HepG2 (cell line): ENCODE measurements at regions not wholly inside any gene's neighbourhood (a gene's known extent, or its start where the extent isn't known, plus 50 kb on each side); places are given as distances from the start of the nearest gene placed in this dataset.
"Not testable (repeated sequence)": the region's sequence is repeated elsewhere in the genome, so short reads cannot be mapped to it uniquely, and the experiment has no call there.

Experiments
- ATAC-seq: fragments of 200-7000 bp; cut with Tn5 transposase; 3 replicates; pipeline ENCODE4 v1.9.1; 2020; ENCODE audit warnings: mild to moderate bottlenecking, moderate library complexity
- BruUV-seq: library from RNA; stranded (reverse); fragments of 400-500 nt; replicated peaks from 2 replicates; lab custom pipeline; 2021; lab: Mats Ljungman, UMichigan
- CTCF ChIA-PET: fragments of 300-600 bp; formaldehyde crosslinking; extraction: SDS; loops from one replicate; lab custom pipeline; 2021; ENCODE audit warnings: low total read pairs, inconsistent platforms, low intra/inter-chr PET ratio; lab: Yijun Ruan, JAX
- POLR2A ChIA-PET: fragments of 350-600 bp; sonication (Branson Sonifier 250); formaldehyde crosslinking; loops from one replicate; lab custom pipeline; 2020; ENCODE audit warnings: antibody characterized with exemption, inconsistent platforms; lab: Yijun Ruan, JAX
- DNase-seq: peaks from one replicate; pipeline ENCODE4 v3.0.0-alpha.2; 2015; ENCODE audit warnings: low spot score
- FAIRE-seq: peaks from 3 replicates; lab custom pipeline; 2011; peaks lifted over from hg19 to GRCh38; lab: Jason Lieb, UNC
- H2AFZ ChIP-seq: one replicate; pipeline ENCODE4 v1.6.1; 2011; ENCODE audit warnings: low read length, inconsistent platforms
- H3K27ac ChIP-seq: fragments of 300-600 bp; 3 replicates; pipeline ENCODE4 v1.8.0; 2011; ENCODE audit warnings: mixed run types, mild to moderate bottlenecking, mixed read lengths, low read length, inconsistent platforms; ENCODE audit not compliant: insufficient read depth; ENCODE audit errors: extremely low read length
- H3K27me3 ChIP-seq, 2 experiments: fragments of 200-600 bp in 1 of 2; 2 replicates in 1 of 2; 3 replicates in 1 of 2; pipeline versions ENCODE4 v1.6.0 to v1.8.0; 2011; ENCODE audit warnings: low read length in 2 of 2, mild to moderate bottlenecking in 2 of 2, moderate library complexity in 2 of 2, inconsistent platforms in 1 of 2; ENCODE audit not compliant: insufficient read depth in 2 of 2, control insufficient read depth in 1 of 2
- H3K36me3 ChIP-seq, 2 experiments: fragments of 200-600 bp in 1 of 2; replicated peaks in 1 of 2; 2 replicates in 1 of 2; 3 replicates in 1 of 2; pipeline versions ENCODE4 v1.5.1 to v1.8.0; 2011; ENCODE audit warnings: low read length in 2 of 2, inconsistent platforms in 1 of 2; ENCODE audit not compliant: insufficient read depth in 2 of 2, control insufficient read depth in 1 of 2
- H3K4me1 ChIP-seq: 2 replicates; pipeline ENCODE4 v1.5.1; 2012; ENCODE audit warnings: low read length, inconsistent platforms; ENCODE audit not compliant: insufficient read depth
- H3K4me2 ChIP-seq: 2 replicates; pipeline ENCODE4 v1.6.0; 2011; ENCODE audit warnings: low read depth, low read length, inconsistent platforms
- H3K4me3 ChIP-seq, 3 experiments: fragments of 200-600 bp in 1 of 3; sonication (generic), shearing (Covaris generic) in 1 of 3; replicated peaks in 1 of 3; 2 replicates each; pipeline ENCODE4 v1.5.1; 2011 to 2016; ENCODE audit warnings: low read length in 3 of 3, inconsistent platforms in 2 of 3, low read depth in 2 of 3, mild to moderate bottlenecking in 2 of 3, control low read depth in 1 of 3, mixed read lengths in 1 of 3; ENCODE audit not compliant: insufficient read depth in 1 of 3
- H3K79me2 ChIP-seq: one replicate; pipeline ENCODE4 v1.6.1; 2011; ENCODE audit warnings: low read length, inconsistent platforms; ENCODE audit not compliant: insufficient read depth
- H3K9ac ChIP-seq: 2 replicates; pipeline ENCODE4 v1.6.0; 2011; ENCODE audit warnings: mild to moderate bottlenecking, low read depth, low read length, inconsistent platforms; ENCODE audit not compliant: insufficient read depth
- H3K9me3 ChIP-seq: 2 replicates; pipeline ENCODE4 v1.5.1; 2012; ENCODE audit warnings: mild to moderate bottlenecking, low read length
- H4K20me1 ChIP-seq: 2 replicates; pipeline ENCODE4 v1.6.0; 2011; ENCODE audit warnings: inconsistent platforms, mild to moderate bottlenecking, low read length, moderate library complexity; ENCODE audit not compliant: insufficient read depth
- WGBS: methylation state at CpG from one replicate; pipeline ENCODE4 v1.1.6; 2017; ENCODE audit warnings: low lambda C conversion rate; 5-methylcytosine and 5-hydroxymethylcytosine counted together
- in situ Hi-C: cut with HindIII; loops from 2 replicates; pipeline ENCODE4 v1.10.0; 2017; ENCODE audit warnings: low pct_unique_long_range_greater_than_20kb; ENCODE audit not compliant: extremely low pct_ligation_motif_present
- intact Hi-C: fragments of 100-400 bp; cut with micrococcal nuclease; formaldehyde crosslinking; loops from one replicate; pipeline ENCODE4 v1.10.0; 2022; ENCODE audit not compliant: unreplicated experiment

DNA sequence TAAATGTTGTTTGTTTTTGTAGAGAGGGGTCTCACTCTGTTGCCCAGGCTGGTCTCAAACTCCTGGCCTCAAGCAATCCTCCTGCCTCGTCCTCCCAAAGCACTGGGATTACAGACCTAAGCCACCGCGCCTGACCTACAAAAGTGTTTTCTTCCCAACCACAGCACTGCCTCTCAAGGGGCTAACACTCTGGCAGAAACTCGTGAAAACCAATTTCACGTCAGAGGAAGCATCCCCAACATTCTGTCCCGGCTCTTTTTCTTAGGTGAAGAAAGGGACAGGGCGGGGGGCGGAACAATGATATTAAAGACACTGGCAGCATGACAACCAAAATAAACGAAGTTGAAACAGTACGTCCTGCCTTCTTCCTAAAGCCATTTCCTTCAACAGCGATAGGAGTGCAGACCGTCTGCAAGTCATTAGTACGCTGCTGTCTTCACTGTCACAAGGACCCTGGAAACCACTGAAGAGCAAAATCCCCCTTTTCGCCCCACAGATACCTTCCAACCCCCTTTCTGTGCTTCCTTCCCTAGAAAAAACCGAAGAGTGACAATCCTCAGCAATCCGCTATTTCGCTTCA lies 79.5 kb upstream of the NBPF20 start:
- H3K4me3 ChIP-seq, POLR2A ChIA-PET, FAIRE-seq, H3K4me2 ChIP-seq, H3K27ac ChIP-seq, H3K36me3 ChIP-seq, H3K9ac ChIP-seq, H3K27me3 ChIP-seq, H3K9me3 ChIP-seq, intact Hi-C loops, CTCF ChIA-PET, H2AFZ ChIP-seq, ATAC-seq, in situ Hi-C loops, H3K79me2 ChIP-seq, BruUV-seq, DNase-seq, H3K4me1 ChIP-seq, H4K20me1 ChIP-seq: not testable (repeated sequence)
- no CpG with 5 or more reads among the region's 17 CpGs for WGBS

DNA sequence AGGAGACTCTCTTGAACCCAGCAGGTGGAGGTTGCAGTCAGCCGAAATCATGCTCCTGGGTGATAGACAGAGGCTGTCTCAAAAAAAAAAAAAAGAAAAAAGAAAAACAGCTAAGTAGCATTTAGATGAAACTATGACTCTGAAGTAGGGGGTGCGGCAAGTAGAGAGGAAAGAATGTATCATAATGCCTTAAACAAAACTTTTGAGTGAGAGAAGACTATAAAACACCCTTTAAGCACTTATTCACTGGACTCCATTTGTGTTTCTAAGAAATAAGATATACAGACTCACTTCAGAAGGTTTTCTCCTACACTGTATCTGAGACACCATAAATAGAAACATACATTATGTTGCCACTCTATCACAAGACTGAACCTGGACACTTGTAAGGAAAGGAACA lies 78.9 kb upstream of the NBPF20 start:
- H3K27ac ChIP-seq, H3K4me2 ChIP-seq, H3K9me3 ChIP-seq, in situ Hi-C loops, H4K20me1 ChIP-seq, DNase-seq, H3K27me3 ChIP-seq, FAIRE-seq, H3K79me2 ChIP-seq, H2AFZ ChIP-seq, H3K4me3 ChIP-seq, CTCF ChIA-PET, H3K4me1 ChIP-seq, ATAC-seq, H3K36me3 ChIP-seq, BruUV-seq, H3K9ac ChIP-seq, intact Hi-C loops, POLR2A ChIA-PET: not testable (repeated sequence)
- WGBS, result no CpG with 5 or more reads among the region's 2 CpGs

DNA sequence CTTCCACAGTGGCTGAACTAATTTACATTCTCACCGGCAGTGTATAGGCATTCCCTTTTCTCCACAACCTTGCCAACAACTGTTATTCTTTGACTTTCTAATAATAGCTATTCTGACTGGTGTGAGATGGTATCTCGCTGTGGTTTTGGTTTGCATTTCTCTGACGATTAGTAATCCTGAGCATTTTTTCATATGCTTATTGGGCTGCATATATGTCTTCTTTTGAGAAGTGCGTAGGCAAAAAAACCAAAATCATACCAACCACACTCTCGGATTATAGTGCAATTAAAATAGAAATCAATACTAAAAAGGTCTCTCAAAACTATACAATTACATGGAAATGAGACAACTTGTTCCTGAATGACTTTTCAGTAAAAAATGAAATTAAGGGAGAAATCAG lies 74.8 kb upstream of the NBPF20 start:
- H3K4me1 ChIP-seq, H3K27ac ChIP-seq, H3K79me2 ChIP-seq, H4K20me1 ChIP-seq, H3K36me3 ChIP-seq, FAIRE-seq, POLR2A ChIA-PET, H3K4me2 ChIP-seq, in situ Hi-C loops, intact Hi-C loops, CTCF ChIA-PET, H3K9me3 ChIP-seq, H3K4me3 ChIP-seq, BruUV-seq, H3K9ac ChIP-seq, H3K27me3 ChIP-seq, DNase-seq, ATAC-seq, H2AFZ ChIP-seq: not testable (repeated sequence)
- no CpG with 5 or more reads among the region's 5 CpGs for WGBS

DNA sequence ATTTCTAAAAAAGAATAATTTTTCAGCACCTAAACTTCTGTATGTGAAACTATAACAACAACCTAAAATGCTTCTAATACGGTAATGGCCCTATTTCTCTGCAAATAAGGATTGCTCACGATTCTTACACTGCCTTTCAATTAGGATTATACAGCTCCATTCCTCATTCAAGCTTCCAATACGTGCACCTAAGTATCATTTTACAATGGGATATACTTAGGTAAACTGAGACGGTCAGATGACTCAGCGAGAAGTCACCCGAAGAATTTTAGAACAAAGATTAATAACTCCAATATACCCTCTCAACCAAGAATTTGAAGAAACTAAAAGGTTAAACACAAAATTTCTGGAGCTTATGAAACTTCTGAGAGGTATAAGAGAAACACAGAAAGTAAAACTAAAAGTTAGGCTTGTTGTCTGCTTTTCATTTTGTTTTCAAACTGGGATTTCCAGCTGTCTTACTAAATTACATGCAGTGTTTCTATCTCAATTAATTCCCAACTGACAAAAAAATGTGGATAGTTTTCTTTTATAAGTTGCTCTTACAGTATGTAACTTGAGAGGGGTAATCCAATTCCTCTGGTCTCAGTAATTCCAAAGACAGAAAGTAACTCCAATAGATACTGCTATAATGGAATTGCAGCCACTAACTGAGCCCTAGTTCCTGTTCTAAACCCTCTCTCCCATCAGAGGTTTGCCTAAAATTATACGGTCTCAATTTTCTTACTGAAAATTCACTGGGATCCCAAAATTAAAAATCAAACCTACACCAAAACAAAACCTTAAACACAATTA lies 69.9 kb upstream of the NBPF20 start:
- CTCF ChIA-PET, H3K4me2 ChIP-seq, H3K4me1 ChIP-seq, H4K20me1 ChIP-seq, H3K27me3 ChIP-seq, FAIRE-seq, DNase-seq, BruUV-seq, H2AFZ ChIP-seq, H3K4me3 ChIP-seq, ATAC-seq, H3K9me3 ChIP-seq, H3K9ac ChIP-seq, in situ Hi-C loops, POLR2A ChIA-PET, H3K36me3 ChIP-seq, intact Hi-C loops, H3K27ac ChIP-seq, H3K79me2 ChIP-seq: not testable (repeated sequence)
- 5% methylated on average over 3 of the region's 7 CpGs for WGBS
